ENCODE measurements at regions not wholly inside any gene's neighbourhood (a gene's known extent, or its start where the extent isn't known, plus 50 kb on each side); places are given as distances from the start of the nearest gene placed in this dataset.

DNA sequence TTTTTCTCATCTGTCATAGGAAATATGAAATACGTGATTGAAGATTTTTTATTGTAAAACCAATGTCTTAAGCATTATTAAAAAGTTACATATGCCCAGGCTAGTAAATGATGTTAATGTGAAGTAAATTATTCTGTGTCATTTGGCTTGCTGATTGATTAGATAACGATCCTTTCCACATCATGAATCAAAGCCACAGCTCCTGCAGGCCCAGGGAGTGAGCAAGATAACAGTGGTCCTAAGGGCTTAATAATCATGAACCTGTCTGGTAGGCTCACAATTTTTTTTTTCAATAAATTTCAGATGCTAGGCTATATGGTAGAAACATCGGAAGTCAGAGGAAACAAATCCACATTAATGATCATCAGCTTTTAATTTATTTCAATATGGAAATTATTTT, 269.0 kb upstream of the SLC10A2 start:
- no peak for DNase-seq (ENCODE audit: low read depth, low spot score)

DNA sequence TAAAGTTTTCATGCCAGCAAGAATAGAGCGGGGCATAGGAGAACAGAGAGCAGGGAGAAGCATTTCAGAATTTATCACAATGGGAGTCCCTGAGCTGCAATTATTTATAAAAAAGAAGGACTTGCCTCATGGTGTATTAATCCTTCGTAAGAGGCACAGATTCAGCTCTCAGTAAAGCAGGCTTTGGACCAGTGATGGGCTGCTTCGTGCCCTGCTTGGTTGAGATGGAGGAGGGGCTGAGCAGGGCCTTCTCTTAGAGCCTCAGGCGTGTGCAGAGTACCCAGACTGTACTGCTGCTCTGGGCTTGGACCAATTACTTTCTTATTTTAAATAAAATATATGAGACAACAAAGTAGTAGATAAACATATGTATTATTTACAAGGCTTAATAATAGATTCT, 265.7 kb upstream of the SLC10A2 start:
- DNase-seq (ENCODE audit: low read depth, low spot score): no peak

DNA sequence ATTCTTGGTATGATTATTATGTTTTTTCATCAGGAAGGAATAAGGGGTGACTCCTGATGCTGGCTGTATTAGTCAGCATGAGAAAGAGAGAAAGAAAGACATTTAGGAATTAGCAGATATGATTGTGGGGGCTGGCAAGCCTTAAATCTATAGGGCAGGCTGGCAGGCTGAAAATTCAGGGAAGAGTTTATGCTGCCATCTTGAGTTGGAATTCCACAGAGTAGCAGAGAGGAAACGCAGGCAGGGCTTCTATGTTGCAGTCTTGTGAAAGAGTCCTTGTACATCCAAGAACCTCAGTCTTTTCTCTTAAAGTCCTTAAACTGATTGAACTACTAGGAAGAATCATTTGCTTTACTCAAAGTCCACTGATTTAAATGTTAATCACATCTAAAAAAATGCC, 262.7 kb upstream of the SLC10A2 start:
- DNase-seq (ENCODE audit: low read depth, low spot score): no peak

DNA sequence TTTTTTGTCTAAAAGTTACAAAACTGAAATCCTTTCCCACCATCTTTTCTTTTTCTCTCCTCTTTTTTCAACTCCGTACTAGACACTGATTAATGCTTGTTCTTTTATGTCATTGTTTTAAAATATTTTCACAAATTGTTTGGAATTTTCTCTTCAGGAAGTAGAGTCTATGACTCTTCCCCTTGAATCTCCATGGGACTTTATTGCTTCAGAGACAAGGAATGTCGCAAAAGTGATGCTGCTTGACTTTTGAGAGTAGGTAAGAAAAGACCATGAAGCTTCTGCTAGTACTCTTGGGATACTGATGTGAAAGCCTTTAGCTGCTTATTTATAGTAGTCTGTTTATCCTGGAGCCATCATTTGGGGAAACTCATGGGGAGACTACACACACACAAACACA, 260.1 kb upstream of the SLC10A2 start:
- DNase-seq (ENCODE audit: low read depth, low spot score): no peak

DNA sequence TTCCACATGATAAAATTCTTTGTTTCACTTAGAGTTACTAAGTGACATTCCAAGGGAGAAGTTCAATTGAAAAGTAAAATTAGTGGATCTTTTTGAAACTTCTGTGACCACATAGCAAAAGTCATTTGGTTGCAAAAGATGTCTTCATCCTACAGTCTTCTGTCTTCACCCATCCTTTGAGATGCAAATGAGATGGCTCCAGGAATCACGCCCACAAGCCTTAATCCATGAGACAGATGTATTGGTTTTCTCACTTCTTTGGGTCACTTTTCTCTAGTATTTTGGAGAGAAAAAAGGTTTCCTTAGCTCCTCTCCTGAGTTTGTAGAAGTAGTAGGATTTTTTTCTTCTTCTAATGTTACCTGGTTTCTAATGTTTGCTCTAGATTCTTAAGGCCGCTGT, 259.5 kb upstream of the SLC10A2 start:
- DNase-seq (ENCODE audit: low read depth, low spot score): no peak

DNA sequence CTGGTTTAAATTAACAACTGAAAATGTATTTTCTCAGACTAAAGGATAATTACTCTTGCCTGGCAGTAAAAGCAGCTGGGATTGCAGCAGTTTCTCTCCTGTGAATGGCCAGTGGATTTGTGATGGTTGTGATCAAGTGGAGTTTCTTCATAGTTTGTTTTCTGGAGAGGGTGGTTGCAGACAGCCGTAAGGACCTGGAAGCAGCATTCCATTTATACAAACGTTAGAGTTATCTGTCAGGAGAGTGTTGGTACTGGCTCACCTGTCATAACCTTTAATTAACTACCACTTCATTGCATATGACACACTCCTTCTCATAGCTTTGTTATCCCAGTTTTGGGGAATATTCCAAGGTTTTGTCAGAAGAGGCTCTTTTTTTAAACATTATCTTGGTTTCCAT, 258.4 kb upstream of the SLC10A2 start:
- no peak for DNase-seq (ENCODE audit: low read depth, low spot score)

DNA sequence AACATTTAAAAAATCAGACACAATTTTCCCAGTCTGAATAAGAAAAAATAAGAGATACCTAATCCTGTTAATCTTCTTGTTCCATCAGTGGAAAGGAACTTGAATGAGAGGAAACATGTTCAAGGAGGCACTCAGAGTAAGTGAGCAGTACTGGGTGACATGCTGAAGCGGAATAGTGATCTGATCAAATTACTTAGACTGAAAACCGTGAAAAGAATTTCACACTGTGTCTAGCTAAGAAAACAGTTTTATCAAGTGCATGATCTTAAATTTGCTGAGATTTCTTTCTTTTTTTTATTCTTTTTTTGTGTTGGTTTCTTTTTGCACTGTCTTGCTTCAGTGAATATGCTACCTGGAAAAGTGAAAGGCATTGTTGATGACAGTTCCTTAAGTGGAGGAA, 249.5 kb upstream of the SLC10A2 start:
- no peak for DNase-seq (ENCODE audit: low read depth, low spot score)

DNA sequence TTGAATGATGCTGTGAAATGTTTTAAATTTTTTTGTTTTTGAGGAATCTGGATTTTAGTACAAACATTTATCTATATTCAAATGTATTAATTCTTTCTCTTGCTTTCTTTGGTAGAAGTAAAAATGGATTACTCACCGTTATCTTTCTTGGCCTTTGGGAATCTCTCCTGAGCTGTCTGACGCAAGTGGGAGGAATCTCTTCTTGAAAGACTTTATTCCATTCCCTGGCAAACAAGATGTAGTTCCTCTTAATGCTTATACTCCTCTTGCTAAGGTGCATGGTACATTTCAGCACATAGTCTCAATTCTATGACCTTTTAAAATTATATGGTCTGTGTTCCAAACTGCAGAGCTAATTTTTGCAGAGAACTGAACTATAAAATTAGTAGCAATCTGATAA, 246.2 kb upstream of the SLC10A2 start:
- DNase-seq (ENCODE audit: low read depth, low spot score): no peak

DNA sequence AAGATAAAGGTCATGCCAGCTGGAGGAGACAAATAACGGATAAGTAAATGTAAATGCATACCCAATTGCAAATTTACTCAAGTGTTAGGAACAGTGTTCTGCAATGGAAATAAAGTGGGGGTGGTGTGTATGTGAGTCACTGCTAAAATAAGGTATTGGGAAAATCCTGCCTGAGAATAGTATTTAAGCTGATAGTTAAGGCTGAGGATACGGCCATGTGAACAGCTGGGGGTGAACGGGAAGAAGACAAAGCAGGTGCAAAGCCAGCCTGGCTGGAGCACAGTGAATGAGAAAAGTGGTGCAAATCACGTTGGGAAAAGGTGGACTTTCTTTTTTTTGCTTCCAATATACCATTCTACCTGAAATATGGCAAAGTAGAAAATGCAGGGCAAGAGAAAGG, 242.4 kb upstream of the SLC10A2 start:
- no peak for DNase-seq (ENCODE audit: low read depth, low spot score)

DNA sequence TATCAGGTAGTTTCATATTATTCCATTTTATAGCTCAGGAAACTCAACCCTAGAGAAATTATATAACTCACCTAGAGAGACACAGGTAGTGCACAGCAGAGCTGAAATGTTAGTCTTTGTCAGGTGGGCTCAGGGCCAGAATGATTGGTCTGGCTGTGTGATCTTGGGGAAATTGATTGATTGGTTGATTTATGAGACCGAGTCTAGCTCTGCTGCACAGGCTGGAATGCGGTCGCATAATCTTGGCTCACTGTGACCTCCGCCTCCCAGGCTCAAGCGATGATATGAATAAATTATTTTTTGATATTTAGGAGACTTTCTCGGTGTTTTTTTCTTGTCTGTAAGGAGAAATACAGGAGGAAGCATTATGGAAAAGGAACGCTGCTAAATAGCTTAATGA, 239.9 kb upstream of the SLC10A2 start:
- DNase-seq (ENCODE audit: low read depth, low spot score): no peak

DNA sequence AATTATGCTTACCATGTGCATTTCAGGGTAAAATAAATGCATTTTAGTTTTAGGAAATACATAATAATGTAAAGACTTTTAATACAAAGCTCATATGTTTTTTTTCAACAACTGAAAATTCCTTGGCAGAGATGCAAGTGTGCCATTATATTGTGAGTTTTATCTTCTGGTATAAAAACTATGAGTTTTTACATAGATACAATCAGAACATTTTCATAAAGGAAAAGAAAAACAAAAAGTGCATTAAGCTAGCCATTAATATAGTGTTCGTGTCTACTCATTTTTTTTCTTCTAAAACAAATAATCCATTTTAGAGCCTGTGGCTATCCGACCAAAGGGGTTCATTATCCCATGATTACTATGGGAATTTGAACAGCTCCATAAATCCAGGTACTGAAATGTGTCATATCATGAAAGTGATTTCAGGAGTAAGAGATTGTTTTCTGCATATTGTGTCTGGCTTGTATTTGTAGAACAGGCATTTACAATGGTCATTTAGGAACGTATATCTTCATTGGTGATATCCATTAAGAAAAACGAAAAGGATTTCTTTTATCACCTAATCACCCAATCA, 236.9 kb upstream of the SLC10A2 start:
- no peak for DNase-seq (ENCODE audit: low read depth, low spot score)

DNA sequence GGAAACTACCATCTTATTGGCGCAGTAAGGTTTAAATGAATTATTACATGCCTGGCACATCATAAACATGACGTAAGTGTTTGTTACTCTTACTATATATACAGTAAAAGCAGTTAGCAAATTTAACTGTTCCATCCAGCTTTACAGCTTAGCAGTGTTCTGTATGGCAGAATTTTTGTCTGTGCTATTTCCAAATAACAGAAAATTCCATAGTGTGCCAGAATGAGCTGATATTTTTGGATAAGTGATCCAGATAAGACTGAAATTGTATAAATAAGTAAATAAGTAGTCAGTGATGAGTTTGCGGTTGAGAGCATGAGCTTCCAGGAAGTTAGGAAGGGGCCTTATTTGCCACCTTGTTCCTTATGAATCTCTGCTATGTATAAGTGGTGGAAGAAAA, 236.5 kb upstream of the SLC10A2 start:
- DNase-seq (ENCODE audit: low read depth, low spot score): no peak

DNA sequence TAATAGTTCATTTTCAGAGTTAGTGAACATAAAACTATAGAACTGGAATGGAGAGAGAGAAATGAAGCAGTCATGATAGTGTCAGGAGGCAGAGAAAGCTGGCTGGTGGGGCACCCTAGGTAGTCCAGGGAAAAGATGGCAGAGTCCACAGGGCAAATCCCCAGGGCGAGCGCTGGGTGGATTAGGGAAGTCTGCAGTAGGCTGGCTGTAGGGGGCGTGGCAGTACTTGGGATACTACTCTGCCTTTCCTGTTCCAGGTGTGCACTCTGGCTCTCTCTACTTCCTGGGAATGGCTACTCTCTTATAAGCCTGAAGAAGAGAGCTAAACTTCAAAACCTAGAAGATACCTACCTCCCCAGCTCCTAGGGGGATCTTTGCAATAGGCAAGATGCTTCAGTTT, 232.9 kb upstream of the SLC10A2 start:
- DNase-seq (ENCODE audit: low read depth, low spot score): no peak

DNA sequence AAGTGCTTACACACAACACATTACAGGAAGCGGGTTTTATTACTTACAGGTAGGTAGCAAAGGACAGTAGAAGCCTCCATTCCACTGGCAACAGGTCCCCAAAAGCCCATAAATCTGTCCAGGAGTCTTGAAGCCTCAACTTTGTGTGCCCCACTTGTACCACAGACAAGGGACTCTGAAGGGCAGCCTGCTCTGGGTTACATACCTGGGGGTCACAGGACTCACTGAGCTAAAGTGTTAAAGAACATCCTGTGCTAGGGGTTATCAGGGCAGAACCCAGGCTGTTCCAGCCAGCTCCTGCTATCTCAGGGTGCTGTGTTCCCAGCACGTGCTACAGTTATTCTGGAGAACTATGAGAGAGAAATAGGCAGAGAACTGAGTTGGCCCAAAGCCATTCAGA, 230.9 kb upstream of the SLC10A2 start:
- DNase-seq (ENCODE audit: low read depth, low spot score): no peak

DNA sequence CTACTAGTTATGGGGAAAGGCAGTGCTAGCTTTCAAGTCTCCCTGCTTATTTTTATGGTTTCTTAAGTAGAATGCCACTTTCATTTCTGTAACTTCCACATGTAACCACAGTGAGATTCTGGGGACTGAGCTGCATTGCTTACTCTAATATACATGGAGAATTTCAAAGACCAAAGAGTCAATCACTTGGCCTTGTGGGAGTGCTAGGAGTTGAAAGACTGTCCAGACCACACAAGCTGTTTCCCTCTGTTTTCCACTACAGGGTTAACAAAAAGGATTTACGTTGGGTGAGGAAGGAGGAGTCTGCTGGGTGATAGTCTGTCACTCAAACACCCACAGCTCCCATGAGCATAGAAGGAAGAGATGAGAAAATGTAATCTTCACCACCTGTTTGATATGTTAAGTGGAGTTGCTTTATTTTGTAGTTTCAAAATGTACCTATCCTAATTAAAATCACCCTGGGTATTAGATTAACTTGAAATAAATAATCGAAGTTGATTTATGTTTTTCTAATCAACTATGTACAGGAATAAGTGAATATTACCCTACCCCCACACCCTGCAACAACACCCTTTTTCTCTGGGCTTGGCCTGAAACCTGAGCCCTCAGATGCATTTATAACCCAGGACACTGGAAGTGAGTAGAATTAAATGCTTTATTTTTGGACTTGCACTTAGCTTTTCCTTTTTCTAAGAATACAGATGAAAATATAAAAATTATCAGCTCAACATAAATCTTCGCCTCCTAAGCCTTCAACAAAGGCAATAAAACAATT, 225.8 kb upstream of the SLC10A2 start:
- DNase-seq (ENCODE audit: low read depth, low spot score): no peak

DNA sequence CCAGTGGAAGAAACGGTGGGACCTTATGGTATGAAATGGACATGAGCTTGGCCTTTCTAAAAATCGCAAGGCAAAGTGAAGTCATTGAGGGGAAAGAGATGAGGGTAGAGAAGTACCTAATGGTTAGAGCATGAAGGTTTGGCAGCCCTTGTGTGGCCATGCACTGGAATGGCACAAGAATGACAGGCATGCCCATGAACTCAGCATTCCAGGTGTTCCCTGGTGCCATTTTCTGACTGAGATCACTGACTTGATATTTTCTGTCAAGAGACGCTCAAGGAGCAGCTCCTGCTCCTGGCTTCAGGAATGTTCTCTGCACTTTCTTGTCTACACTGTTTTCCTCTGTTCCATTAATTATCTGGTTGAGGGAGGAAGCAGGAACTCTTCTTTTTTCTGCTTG, 225.0 kb upstream of the SLC10A2 start:
- DNase-seq (ENCODE audit: low read depth, low spot score): no peak

DNA sequence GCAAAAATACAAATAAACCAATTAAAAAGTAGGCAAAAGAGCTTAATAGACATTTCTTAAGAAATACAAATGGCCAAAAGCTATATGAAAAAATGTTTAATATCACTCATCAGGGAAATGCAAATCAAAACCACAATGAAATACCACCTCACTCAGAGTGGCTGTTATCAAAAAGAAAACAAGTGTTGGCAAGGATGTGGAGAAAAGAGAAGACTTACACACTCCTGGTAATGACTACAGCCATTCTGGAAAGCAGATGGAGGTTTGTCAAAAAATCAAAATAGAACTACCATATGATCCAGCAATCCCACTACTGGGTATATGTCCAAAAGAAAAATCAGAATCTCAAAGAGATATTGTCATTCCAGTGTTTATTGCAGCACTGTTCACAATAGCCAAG, 223.5 kb upstream of the SLC10A2 start:
- no peak for DNase-seq (ENCODE audit: low read depth, low spot score)

DNA sequence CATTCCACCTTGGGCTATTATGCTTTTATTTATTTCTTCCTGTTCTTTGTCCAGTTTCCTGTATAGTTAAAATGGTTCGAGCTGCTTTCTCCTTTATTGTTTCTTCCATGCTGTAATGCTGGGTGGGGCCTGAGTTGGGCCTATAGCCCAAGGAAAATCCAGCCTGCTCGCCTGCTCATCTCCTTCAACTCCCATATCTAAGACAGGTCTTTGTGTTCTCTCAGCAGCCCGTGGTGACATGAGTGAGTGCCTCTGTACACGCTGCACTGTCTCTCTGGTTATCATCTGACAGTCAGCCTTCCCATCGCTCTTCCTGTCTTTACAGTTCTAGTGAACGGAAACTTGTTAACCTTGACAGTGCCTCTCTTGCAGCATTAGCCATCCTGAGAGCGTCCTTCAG, 221.9 kb upstream of the SLC10A2 start:
- no peak for DNase-seq (ENCODE audit: low read depth, low spot score)

DNA sequence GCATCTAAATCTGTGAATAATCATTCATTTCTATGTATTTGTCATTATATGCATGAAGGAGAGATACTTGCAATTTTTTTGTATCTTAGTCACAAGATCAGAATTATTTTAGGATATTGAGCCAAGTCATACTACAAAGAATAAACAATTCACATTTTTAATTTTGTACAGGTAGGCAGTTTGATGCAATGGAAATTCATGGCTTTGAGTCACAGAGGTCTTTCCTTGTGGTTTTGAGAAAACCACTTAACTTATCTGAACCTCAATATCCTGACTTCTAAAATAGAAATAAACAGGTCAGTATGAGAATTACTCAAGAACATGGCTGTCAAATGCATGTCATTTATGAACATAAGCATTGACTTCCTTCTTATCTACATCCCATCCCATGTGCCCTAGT, 221.4 kb upstream of the SLC10A2 start:
- no peak for DNase-seq (ENCODE audit: low read depth, low spot score)

DNA sequence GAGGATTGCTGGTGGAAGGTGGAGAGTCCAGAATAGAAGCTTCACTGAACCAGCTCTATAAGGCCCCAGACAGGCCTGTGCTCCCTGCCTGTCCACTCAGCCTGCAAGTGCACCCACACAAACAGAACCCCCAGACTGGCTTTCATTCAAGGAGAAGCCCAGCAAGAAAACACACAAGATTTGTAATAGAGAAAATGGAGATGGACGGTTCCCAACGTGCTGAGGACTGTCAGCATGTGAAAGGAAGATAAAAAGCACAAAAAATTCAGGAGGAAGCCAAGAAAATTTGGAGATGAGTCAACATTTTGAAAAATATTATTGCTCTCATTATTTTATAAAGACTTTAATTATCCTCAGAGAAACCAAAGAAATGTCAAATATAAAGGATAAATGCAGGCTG, 218.2 kb upstream of the SLC10A2 start:
- DNase-seq (ENCODE audit: low read depth, low spot score): no peak

DNA sequence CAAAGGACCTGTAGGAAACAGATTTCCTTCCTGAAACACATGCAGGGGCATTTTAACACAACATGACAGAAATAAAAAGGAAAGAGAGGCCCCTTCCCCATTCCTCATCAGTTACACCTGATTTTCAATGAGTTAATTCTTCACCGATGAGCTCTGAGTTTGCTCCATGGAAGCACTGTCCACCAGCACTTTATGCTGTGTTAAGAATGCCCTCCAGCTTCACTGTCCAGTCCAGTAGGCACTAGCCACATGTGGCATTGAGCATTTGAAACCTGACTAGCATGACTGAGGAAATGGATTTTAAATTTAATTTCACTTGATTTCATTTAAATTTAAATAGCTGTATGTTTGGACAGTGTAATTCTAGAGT, 217.2 kb upstream of the SLC10A2 start:
- no peak for DNase-seq (ENCODE audit: low read depth, low spot score)

DNA sequence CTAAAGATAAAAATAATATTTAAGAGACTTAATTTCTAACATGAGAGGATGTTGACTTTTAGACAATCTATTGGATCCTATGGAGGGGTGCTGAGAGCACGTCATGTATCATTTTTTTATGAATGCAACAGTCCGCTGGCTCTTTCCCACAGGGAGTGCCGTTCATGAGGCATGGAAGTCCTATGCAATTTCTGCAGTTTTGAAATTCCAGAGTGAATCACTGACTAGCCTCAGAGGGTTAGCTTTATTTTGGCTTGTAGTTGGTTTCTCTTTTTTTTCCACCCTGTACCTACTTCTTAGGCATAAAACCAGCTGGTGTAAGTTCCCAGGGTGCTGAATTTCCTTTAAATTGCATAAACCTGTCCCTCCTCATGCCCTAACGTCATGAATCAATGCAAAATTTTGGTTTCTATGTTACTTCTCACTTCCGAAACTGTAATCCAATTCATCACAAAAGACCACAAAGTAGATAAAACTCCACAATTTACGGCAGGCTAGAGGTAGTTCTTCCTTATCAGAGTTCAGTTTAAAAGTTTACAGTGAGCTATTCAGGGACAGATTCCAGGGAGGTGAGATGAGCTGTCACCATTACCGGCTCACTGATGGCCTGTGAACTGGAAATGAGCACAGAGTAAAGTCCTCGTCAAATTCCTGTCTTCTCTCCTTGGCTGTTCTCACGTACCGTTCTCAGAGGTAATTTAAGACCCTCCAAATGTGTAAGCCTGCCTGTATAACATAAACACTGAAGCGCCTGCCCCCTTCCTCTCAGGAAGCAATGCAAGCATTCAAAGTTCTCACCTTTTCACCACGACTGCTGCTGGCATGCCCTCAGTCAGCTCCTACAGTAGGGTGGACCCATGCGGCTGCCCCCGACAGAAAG, 216.6 kb upstream of the SLC10A2 start:
- no peak for DNase-seq (ENCODE audit: low read depth, low spot score)

All from pulmonary artery endothelial cell (primary cell).